Cardiac fibroblast (primary cell): ENCODE measurements at regions not wholly inside any gene's neighbourhood (a gene's known extent, or its start where the extent isn't known, plus 50 kb on each side); places are given as distances from the start of the nearest gene placed in this dataset.
A peak's percentile ranks its signal among the peaks of the same experiment; 100 is the strongest.

Experiments used
- DNase-seq, 2 donors: peaks; one replicate each; pipeline versions ENCODE4 v3.0.0 to v3.0.0-alpha.2; 2010; ENCODE audit warnings: low read depth in 2 of 2
- H3K4me3 ChIP-seq, 2 donors: replicated peaks in 1 of 2; 1 replicate in 1 of 2; 2 replicates in 1 of 2; pipeline ENCODE4 v1.5.1; 2011; ENCODE audit warnings: low read depth in 2 of 2, low read length in 2 of 2, mild to moderate bottlenecking in 2 of 2, moderate library complexity in 1 of 2
- CTCF ChIP-seq: IDR thresholded peaks from one replicate; pipeline ENCODE4 v1.5.1; 2011; ENCODE audit warnings: low read depth, mild to moderate bottlenecking, low read length, inconsistent platforms

GRCh38 chr13:85262499-85262898 lies 536.7 kb downstream of the SLITRK6 start:
- H3K4me3 ChIP-seq, result no peak overlapping the region
- no peak for TF ChIP-seq CTCF
- DNase-seq, result no peak

GRCh38 chr13:85261757-85262346 lies 537.4 kb downstream of the SLITRK6 start:
- peak in 1 of 2 donors; percentile 27 for DNase-seq
- TF ChIP-seq CTCF, result peak; percentile 5
- no peak overlapping the region for H3K4me3 ChIP-seq

GRCh38 chr13:85260896-85261295 lies 538.3 kb downstream of the SLITRK6 start:
- no peak overlapping the region for H3K4me3 ChIP-seq
- TF ChIP-seq CTCF, result no peak
- no peak for DNase-seq

GRCh38 chr13:85255978-85256377 lies 543.2 kb downstream of the SLITRK6 start:
- no peak overlapping the region for H3K4me3 ChIP-seq

GRCh38 chr13:85254641-85255040 lies 544.6 kb downstream of the SLITRK6 start:
- DNase-seq, result no peak
- H3K4me3 ChIP-seq, result no peak overlapping the region
- TF ChIP-seq CTCF, result no peak

More at GRCh38 chr13:85255978-85256377, 543.2 kb downstream of the SLITRK6 start:
- no peak for TF ChIP-seq CTCF
- DNase-seq, result peak in 1 of 2 donors; percentile 22

- no peak for TF ChIP-seq CTCF
- no peak for DNase-seq
- no peak overlapping the region for H3K4me3 ChIP-seq
These were observed 550.1 kb downstream of the SLITRK6 start for GRCh38 chr13:85249151-85249550.

GRCh38 chr13:85247780-85248179 lies 551.4 kb downstream of the SLITRK6 start:
- H3K4me3 ChIP-seq, result no peak overlapping the region
- no peak for TF ChIP-seq CTCF
- no peak for DNase-seq
